ENCODE measurements at regions not wholly inside any gene's neighbourhood (a gene's known extent, or its start where the extent isn't known, plus 50 kb on each side); places are given as distances from the start of the nearest gene placed in this dataset.

DNA sequence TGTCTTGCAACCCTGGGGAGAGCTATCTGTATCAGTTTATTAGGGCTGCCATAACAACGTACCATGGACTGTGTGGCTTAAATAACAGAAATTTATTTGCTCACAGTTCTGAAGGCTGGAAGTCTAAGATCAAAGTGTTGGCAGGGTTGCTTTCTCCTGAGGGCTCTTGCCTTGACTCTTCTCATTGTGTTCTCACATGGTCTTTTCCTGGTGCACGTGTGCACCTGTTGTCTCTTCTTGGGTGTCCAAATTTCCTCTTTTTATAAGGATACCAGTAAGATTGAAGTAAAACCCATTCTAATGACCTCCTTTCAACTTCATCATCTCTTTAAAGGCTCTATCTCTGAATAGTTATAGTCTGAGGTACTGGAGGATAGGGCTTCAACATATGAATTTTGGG lies 72.3 kb upstream of the PDE7B start:
- Histone ChIP-seq H3K36me3 (ENCODE audit: insufficient read depth, low read length) (no peaks in the 10 kb centered on the region), H3K4me3 (ENCODE audit: low read depth, low read length, poor library complexity, severe bottlenecking) (no peak overlapping the region), H3K27ac (ENCODE audit: low read depth, low read length, poor library complexity, severe bottlenecking) (no peak overlapping the region), H3K4me2 (ENCODE audit: low read length) (no peak overlapping the region), H3F3A (ENCODE audit: insufficient read depth, low read length) (no peaks in the 10 kb centered on the region), H3K79me2 (ENCODE audit: insufficient read depth, low read length) (no peaks in the 10 kb centered on the region), H4K20me1 (ENCODE audit: insufficient read depth, low read length) (no peaks in the 10 kb centered on the region), H2AFZ (ENCODE audit: low read length) (no peak overlapping the region), H3K9me2 (ENCODE audit: low read depth, low read length) (no peaks in the 10 kb centered on the region), H3K9me3 (ENCODE audit: low read length) (no peaks in the 10 kb centered on the region), H3K9ac (ENCODE audit: low read length) (no peak overlapping the region), H3K27me3 (ENCODE audit: insufficient read depth, low read length) (no peaks in the 10 kb centered on the region), H3K4me1 (ENCODE audit: insufficient read depth, low read length, severe bottlenecking) (no peaks in the 10 kb centered on the region)
- TF ChIP-seq EZH2 (IDR thresholded peaks at IDR 0.05; ENCODE audit: borderline replicate concordance, low read length) (no peak), CTCF (IDR thresholded peaks at IDR 0.05; ENCODE audit: low read length) (no peak)

DNA sequence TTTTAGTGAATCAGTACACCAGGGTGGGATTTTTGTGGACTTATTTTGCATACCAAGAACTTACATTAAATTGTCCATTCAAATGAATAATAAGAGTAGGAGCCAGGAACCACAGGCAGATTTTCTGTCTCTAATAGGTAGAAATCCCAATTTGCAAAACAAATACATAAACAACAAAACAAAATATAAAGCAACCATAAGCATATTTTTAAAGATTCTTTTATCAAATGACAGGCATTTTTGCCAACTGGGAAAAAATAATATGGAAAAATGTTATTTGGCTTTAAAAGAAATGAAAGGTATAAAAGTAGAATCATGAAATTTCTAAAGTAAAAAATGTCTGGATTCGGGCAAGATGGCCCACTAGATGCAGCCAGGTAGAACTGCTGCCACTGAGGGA lies 71.2 kb upstream of the PDE7B start:
- H3K79me2 ChIP-seq (ENCODE audit: insufficient read depth, low read length), result no peaks in the 10 kb centered on the region
- no peaks in the 10 kb centered on the region for H3K27me3 ChIP-seq (ENCODE audit: insufficient read depth, low read length)
- H3K9me3 ChIP-seq (ENCODE audit: low read length), result no peaks in the 10 kb centered on the region
- H3K27ac ChIP-seq (ENCODE audit: low read depth, low read length, poor library complexity, severe bottlenecking), result no peak overlapping the region
- TF ChIP-seq EZH2 (IDR thresholded peaks at IDR 0.05; ENCODE audit: borderline replicate concordance, low read length) (no peak), CTCF (IDR thresholded peaks at IDR 0.05; ENCODE audit: low read length) (no peak)
- no peak overlapping the region for H3K4me3 ChIP-seq (ENCODE audit: low read depth, low read length, poor library complexity, severe bottlenecking)
- no peaks in the 10 kb centered on the region for H3K36me3 ChIP-seq (ENCODE audit: insufficient read depth, low read length)
- H3K4me1 ChIP-seq (ENCODE audit: insufficient read depth, low read length, severe bottlenecking), result no peaks in the 10 kb centered on the region
- H3K9ac ChIP-seq (ENCODE audit: low read length), result no peak overlapping the region
- H4K20me1 ChIP-seq (ENCODE audit: insufficient read depth, low read length), result no peaks in the 10 kb centered on the region
- no peak overlapping the region for H2AFZ ChIP-seq (ENCODE audit: low read length)
- no peaks in the 10 kb centered on the region for H3F3A ChIP-seq (ENCODE audit: insufficient read depth, low read length)
- no peak overlapping the region for H3K4me2 ChIP-seq (ENCODE audit: low read length)
- H3K9me2 ChIP-seq (ENCODE audit: low read depth, low read length), result no peaks in the 10 kb centered on the region

DNA sequence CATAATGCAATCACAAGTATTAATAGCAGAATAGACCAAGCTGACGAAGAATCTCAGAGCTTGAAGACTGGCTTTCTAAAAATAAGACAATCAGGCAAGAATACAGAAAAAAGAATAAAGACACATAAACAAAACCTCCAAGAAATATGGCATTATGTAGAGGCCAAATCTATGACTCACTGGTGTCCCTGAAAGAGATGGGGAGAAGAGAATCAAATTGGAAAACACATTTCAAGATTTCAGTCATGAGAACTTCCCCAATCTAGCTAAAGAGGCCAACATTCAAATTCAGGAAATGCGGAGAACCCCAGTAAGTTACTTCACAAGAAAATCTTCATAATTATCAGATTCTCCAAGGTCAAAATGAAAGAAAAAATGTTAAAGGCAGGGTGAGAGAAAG lies 69.0 kb upstream of the PDE7B start:
- no peak for TF ChIP-seq EZH2 (IDR thresholded peaks at IDR 0.05; ENCODE audit: borderline replicate concordance, low read length)
- no peak for TF ChIP-seq CTCF (IDR thresholded peaks at IDR 0.05; ENCODE audit: low read length)
- Histone ChIP-seq H3K36me3 (ENCODE audit: insufficient read depth, low read length) (no peaks in the 10 kb centered on the region), H3K27ac (ENCODE audit: low read depth, low read length, poor library complexity, severe bottlenecking) (no peak overlapping the region), H3K79me2 (ENCODE audit: insufficient read depth, low read length) (no peaks in the 10 kb centered on the region), H3K4me3 (ENCODE audit: low read depth, low read length, poor library complexity, severe bottlenecking) (no peak overlapping the region), H4K20me1 (ENCODE audit: insufficient read depth, low read length) (no peaks in the 10 kb centered on the region), H2AFZ (ENCODE audit: low read length) (no peak overlapping the region), H3K27me3 (ENCODE audit: insufficient read depth, low read length) (no peaks in the 10 kb centered on the region), H3K9me3 (ENCODE audit: low read length) (no peaks in the 10 kb centered on the region), H3K4me2 (ENCODE audit: low read length) (no peak overlapping the region), H3K4me1 (ENCODE audit: insufficient read depth, low read length, severe bottlenecking) (no peaks in the 10 kb centered on the region), H3K9ac (ENCODE audit: low read length) (no peak overlapping the region), H3K9me2 (ENCODE audit: low read depth, low read length) (no peaks in the 10 kb centered on the region), H3F3A (ENCODE audit: insufficient read depth, low read length) (no peaks in the 10 kb centered on the region)

All from OCI-LY1 (cell line).